Loucy (cell line): ENCODE measurements at regions not wholly inside any gene's neighbourhood (a gene's known extent, or its start where the extent isn't known, plus 50 kb on each side); places are given as distances from the start of the nearest gene placed in this dataset.
"Not testable (repeated sequence)": the region's sequence is repeated elsewhere in the genome, so short reads cannot be mapped to it uniquely, and the experiment has no call there.

Experiments
- H2AFZ ChIP-seq: fragments of 200-600 bp; sonication (generic); 2 replicates; pipeline ENCODE4 v1.6.0; 2016; ENCODE audit warnings: antibody characterized with exemption, mild to moderate bottlenecking, low read length, moderate library complexity
- H3F3A ChIP-seq: fragments of 200-600 bp; 2 replicates; pipeline ENCODE4 v1.6.0; 2016; ENCODE audit warnings: antibody characterized with exemption, low read depth, mild to moderate bottlenecking
- H3K27me3 ChIP-seq: fragments of 200-600 bp; sonication (generic); 2 replicates; pipeline ENCODE4 v1.6.1; 2014; ENCODE audit warnings: low read length, mild to moderate bottlenecking; ENCODE audit not compliant: insufficient read depth, poor library complexity, severe bottlenecking
- H3K36me3 ChIP-seq: fragments of 200-600 bp; sonication (generic); 2 replicates; pipeline ENCODE4 v1.6.1; 2016; ENCODE audit warnings: low read length; ENCODE audit not compliant: insufficient read depth
- H3K4me1 ChIP-seq: fragments of 200-600 bp; sonication (generic); 2 replicates; pipeline ENCODE4 v1.5.1; 2014; ENCODE audit warnings: low read length, mild to moderate bottlenecking; ENCODE audit not compliant: insufficient read depth, poor library complexity, severe bottlenecking
- H3K4me2 ChIP-seq: fragments of 200-600 bp; sonication (generic); 2 replicates; pipeline ENCODE4 v1.6.0; 2014; ENCODE audit warnings: antibody characterized with exemption, low read length, low read depth, mild to moderate bottlenecking; ENCODE audit not compliant: poor library complexity, severe bottlenecking
- H3K4me3 ChIP-seq: fragments of 200-600 bp; sonication (generic); 2 replicates; pipeline ENCODE4 v1.5.1; 2014; ENCODE audit warnings: low read length, mild to moderate bottlenecking, mixed read lengths; ENCODE audit not compliant: poor library complexity, severe bottlenecking
- H3K79me2 ChIP-seq: fragments of 200-600 bp; sonication (generic); 2 replicates; pipeline ENCODE4 v1.6.1; 2014; ENCODE audit warnings: low read length; ENCODE audit not compliant: insufficient read depth
- H3K9ac ChIP-seq: fragments of 200-600 bp; sonication (generic); 2 replicates; pipeline ENCODE4 v1.6.0; 2014; ENCODE audit warnings: mild to moderate bottlenecking, low read depth, low read length, moderate library complexity; ENCODE audit not compliant: poor library complexity, severe bottlenecking
- H3K9me2 ChIP-seq: fragments of 200-600 bp; sonication (generic); replicated peaks from 2 replicates; pipeline ENCODE4 v1.6.1; 2016; ENCODE audit warnings: low read depth, low read length, mixed read lengths
- H3K9me3 ChIP-seq: fragments of 200-600 bp; sonication (generic); 2 replicates; pipeline ENCODE4 v1.6.1; 2014; ENCODE audit warnings: mild to moderate bottlenecking, antibody characterized with exemption, low read length, low read depth; ENCODE audit not compliant: insufficient read depth
- H4K20me1 ChIP-seq: fragments of 200-600 bp; sonication (generic); 2 replicates; pipeline ENCODE4 v1.6.0; 2014; ENCODE audit warnings: antibody characterized with exemption, low read length, mild to moderate bottlenecking; ENCODE audit not compliant: insufficient read depth, poor library complexity, severe bottlenecking
- EZH2phosphoT487 ChIP-seq: fragments of 200-600 bp; IDR thresholded peaks from 2 replicates; pipeline ENCODE4 v1.6.1; 2018; ENCODE audit warnings: antibody characterized with exemption, mild to moderate bottlenecking, moderate library complexity, borderline replicate concordance
- TF ChIP-seq, protein P1 (sequence below): fragments of 200-600 bp; sonication (generic); conservative IDR thresholded peaks from 2 replicates; pipeline ENCODE4 v1.5.1; 2014; ENCODE audit warnings: mild to moderate bottlenecking, antibody characterized with exemption, low read length

DNA sequence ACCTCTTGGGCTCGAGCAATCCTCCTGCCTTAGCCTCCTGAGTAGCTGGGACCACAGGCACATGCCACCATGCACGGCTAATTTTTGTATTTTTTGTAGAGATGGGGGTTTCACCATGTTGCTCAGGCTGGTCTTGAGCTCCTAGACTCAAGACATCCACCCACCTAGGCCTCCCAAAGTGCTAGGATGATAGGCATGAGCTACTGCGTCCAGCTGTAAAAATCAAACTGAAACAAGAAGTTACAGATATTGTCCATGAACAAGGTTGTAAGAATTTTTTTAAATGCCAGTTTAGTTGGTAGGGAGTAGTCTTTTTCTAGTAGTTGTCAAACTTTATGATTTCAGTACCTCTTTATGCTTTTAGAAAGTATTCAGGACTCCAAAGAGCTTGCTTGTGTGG is 424.4 kb upstream of the PMFBP1 start:
- H3K9me3 ChIP-seq: no peaks in the 10 kb centered on the region
- H3K27me3 ChIP-seq: no peaks in the 10 kb centered on the region
- TF ChIP-seq EZH2phosphoT487: no peak
- TF ChIP-seq, protein P1, sequence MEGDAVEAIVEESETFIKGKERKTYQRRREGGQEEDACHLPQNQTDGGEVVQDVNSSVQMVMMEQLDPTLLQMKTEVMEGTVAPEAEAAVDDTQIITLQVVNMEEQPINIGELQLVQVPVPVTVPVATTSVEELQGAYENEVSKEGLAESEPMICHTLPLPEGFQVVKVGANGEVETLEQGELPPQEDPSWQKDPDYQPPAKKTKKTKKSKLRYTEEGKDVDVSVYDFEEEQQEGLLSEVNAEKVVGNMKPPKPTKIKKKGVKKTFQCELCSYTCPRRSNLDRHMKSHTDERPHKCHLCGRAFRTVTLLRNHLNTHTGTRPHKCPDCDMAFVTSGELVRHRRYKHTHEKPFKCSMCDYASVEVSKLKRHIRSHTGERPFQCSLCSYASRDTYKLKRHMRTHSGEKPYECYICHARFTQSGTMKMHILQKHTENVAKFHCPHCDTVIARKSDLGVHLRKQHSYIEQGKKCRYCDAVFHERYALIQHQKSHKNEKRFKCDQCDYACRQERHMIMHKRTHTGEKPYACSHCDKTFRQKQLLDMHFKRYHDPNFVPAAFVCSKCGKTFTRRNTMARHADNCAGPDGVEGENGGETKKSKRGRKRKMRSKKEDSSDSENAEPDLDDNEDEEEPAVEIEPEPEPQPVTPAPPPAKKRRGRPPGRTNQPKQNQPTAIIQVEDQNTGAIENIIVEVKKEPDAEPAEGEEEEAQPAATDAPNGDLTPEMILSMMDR: no peak
- no peak overlapping the region for H2AFZ ChIP-seq
- no peaks in the 10 kb centered on the region for H3K4me1 ChIP-seq
- no peaks in the 10 kb centered on the region for H3F3A ChIP-seq
- H3K4me3 ChIP-seq: no peak overlapping the region
- no peaks in the 10 kb centered on the region for H3K9me2 ChIP-seq
- no peak overlapping the region for H3K9ac ChIP-seq
- no peaks in the 10 kb centered on the region for H3K36me3 ChIP-seq
- no peaks in the 10 kb centered on the region for H4K20me1 ChIP-seq
- no peak overlapping the region for H3K4me2 ChIP-seq
- H3K79me2 ChIP-seq: no peaks in the 10 kb centered on the region

DNA sequence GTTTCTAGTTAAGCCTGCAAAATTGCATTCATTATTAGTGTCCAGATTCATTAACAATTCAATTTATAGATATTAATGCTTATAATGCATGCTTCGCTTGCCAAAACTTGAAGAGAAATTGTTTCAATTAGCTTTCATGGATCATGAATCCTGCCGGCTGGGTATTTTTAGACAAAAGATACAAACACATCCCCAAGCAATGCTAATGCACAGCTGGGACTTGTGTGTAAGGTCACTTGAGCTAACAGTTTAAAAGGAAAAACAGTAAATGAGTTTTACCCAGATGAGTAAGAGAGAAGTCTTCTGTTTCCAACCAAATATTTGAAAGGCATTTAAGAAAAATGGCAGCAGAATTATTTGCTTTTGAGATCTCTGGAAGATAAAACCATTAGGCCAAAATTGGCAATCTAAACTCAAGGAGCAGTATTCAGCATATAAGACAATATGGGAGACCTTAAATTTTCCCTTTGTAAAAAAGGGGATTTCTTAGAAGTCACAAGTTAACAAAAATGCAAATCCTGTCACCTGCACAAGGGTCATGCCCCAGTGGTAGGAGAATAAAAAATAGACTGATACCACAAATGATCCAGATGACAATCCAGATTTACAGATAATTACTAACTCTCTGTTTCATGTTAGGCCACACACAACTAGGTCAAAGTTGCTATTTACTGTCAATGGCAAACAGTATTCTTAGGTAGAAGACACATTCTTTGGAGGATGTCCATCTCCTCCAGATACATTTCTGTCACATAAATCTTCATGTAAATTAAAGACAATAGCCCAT is 418.4 kb upstream of the PMFBP1 start:
- H3K9me3 ChIP-seq: no peaks in the 10 kb centered on the region
- H3K27me3 ChIP-seq: no peaks in the 10 kb centered on the region
- H3K4me2 ChIP-seq: no peak overlapping the region
- no peaks in the 10 kb centered on the region for H3K36me3 ChIP-seq
- no peaks in the 10 kb centered on the region for H4K20me1 ChIP-seq
- H3K4me3 ChIP-seq: no peak overlapping the region
- no peaks in the 10 kb centered on the region for H3K79me2 ChIP-seq
- H3K4me1 ChIP-seq: no peaks in the 10 kb centered on the region
- TF ChIP-seq, protein P1: no peak
- no peak for TF ChIP-seq EZH2phosphoT487
- H3K9ac ChIP-seq: no peak overlapping the region
- no peaks in the 10 kb centered on the region for H3F3A ChIP-seq
- no peak overlapping the region for H2AFZ ChIP-seq
- H3K9me2 ChIP-seq: no peaks in the 10 kb centered on the region

DNA sequence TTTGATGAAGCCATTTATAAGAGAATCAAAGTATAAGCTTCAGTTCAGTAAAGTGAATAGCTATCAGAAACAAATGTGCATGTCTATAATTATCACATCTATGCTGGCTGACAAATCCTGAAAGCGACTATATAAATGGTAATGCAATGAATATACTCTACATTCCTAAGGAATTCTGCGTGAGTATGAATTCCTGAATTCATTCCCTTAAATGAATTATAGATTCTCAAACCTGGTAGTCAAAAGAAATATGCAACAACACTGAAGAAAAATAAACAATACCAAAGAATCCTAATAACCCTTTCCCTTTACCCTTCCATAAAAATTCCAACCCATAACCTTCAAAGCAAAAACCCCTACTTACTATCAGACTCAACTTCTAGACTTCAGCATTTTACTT is 416.6 kb upstream of the PMFBP1 start:
- Histone ChIP-seq H3K4me3 (no peak overlapping the region), H3K79me2 (no peaks in the 10 kb centered on the region), H3K9me2 (no peaks in the 10 kb centered on the region), H3K36me3 (no peaks in the 10 kb centered on the region), H3K4me2 (no peak overlapping the region), H3F3A (no peaks in the 10 kb centered on the region), H3K9ac (no peak overlapping the region), H4K20me1 (no peaks in the 10 kb centered on the region), H3K4me1 (no peaks in the 10 kb centered on the region), H3K27me3 (no peaks in the 10 kb centered on the region), H2AFZ (no peak overlapping the region), H3K9me3 (no peaks in the 10 kb centered on the region)
- TF ChIP-seq EZH2phosphoT487: no peak
- TF ChIP-seq, protein P1: no peak

DNA sequence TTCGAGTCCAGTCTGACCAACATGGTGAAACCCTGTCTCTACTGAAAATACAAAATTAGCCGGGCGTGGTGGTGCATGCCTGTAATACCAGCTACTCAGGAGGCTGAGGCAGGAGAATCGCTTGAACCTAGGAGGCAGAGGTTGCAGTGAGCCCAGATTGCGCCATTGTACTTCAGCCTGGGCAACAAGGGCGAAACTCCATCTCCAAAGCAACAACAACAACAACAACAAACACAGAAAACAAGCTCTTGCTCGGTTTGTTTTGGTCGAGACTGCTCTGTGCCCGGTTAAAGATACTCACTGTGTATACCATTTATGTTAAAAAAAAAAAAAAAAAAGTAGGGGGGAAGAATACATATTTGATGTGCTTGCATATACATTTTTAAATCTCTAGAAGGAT is 406.1 kb upstream of the PMFBP1 start:
- not testable (repeated sequence) for H3K4me2 ChIP-seq, H3K9me3 ChIP-seq, H3K79me2 ChIP-seq, H3K4me1 ChIP-seq, H3F3A ChIP-seq, H4K20me1 ChIP-seq, H3K9ac ChIP-seq, H3K4me3 ChIP-seq, H3K27me3 ChIP-seq, H3K36me3 ChIP-seq, H3K9me2 ChIP-seq, H2AFZ ChIP-seq
